Keratinocyte (primary cell): ENCODE measurements at regions not wholly inside any gene's neighbourhood (a gene's known extent, or its start where the extent isn't known, plus 50 kb on each side); places are given as distances from the start of the nearest gene placed in this dataset.

ENCODE experiments used
- DNase-seq: peaks from one replicate; pipeline ENCODE4 v3.0.0-alpha.2; 2011; ENCODE audit warnings: low read depth, missing footprints, low spot score
- FAIRE-seq: peaks from 2 replicates; lab custom pipeline; 2011; peaks lifted over from hg19 to GRCh38; lab: Jason Lieb, UNC
- H2AFZ ChIP-seq: 2 replicates; pipeline ENCODE4 v1.6.0; 2012; ENCODE audit warnings: low read length, control low read depth, inconsistent platforms; ENCODE audit not compliant: control insufficient read depth
- H3K27ac ChIP-seq: 2 replicates; pipeline ENCODE4 v1.5.1; 2011; ENCODE audit warnings: low read length; ENCODE audit not compliant: control insufficient read depth, insufficient read depth
- H3K27me3 ChIP-seq: 3 replicates; pipeline ENCODE4 v1.6.0; 2011; ENCODE audit warnings: low read length; ENCODE audit not compliant: control insufficient read depth, insufficient read depth; ENCODE audit errors: extremely low read depth
- H3K36me3 ChIP-seq, 2 experiments: 2 replicates in 1 of 2; 3 replicates in 1 of 2; pipeline ENCODE4 v1.5.1; 2011; ENCODE audit warnings: low read length in 2 of 2, mild to moderate bottlenecking in 1 of 2; ENCODE audit not compliant: control insufficient read depth in 2 of 2, insufficient read depth in 2 of 2; ENCODE audit errors: extremely low read depth in 1 of 2
- H3K4me1 ChIP-seq: 3 replicates; pipeline ENCODE4 v1.5.1; 2011; ENCODE audit warnings: low read length; ENCODE audit not compliant: control insufficient read depth, insufficient read depth; ENCODE audit errors: extremely low read depth
- H3K4me2 ChIP-seq: 3 replicates; pipeline ENCODE4 v1.6.0; 2011; ENCODE audit warnings: low read depth, low read length; ENCODE audit not compliant: control insufficient read depth, insufficient read depth; ENCODE audit errors: extremely low read depth
- H3K4me3 ChIP-seq, 3 experiments: fragments of 200-600 bp in 1 of 3; sonication (generic) in 1 of 3; 2 replicates in 2 of 3; 3 replicates in 1 of 3; pipeline ENCODE4 v1.5.1; 2011 to 2016; ENCODE audit warnings: low read length in 3 of 3, mild to moderate bottlenecking in 3 of 3, control low read depth in 2 of 3, inconsistent platforms in 1 of 3, low read depth in 1 of 3, mixed read lengths in 1 of 3, mixed run types in 1 of 3, moderate library complexity in 1 of 3; ENCODE audit not compliant: control insufficient read depth in 2 of 3, insufficient read depth in 2 of 3; ENCODE audit errors: extremely low read depth in 1 of 3
- H3K79me2 ChIP-seq: 2 replicates; pipeline ENCODE4 v1.6.0; 2012; ENCODE audit warnings: low read length; ENCODE audit not compliant: control insufficient read depth, insufficient read depth
- H3K9ac ChIP-seq: 3 replicates; pipeline ENCODE4 v1.6.0; 2011; ENCODE audit warnings: low read length; ENCODE audit not compliant: control insufficient read depth, insufficient read depth; ENCODE audit errors: extremely low read depth
- H3K9me1 ChIP-seq: 3 replicates; pipeline ENCODE4 v1.6.0; 2011; ENCODE audit warnings: low read length; ENCODE audit not compliant: control insufficient read depth, insufficient read depth; ENCODE audit errors: extremely low read depth
- H3K9me3 ChIP-seq: 2 replicates; pipeline ENCODE4 v1.5.1; 2012; ENCODE audit warnings: low read depth, low read length; ENCODE audit not compliant: control insufficient read depth
- H4K20me1 ChIP-seq: 3 replicates; pipeline ENCODE4 v1.6.0; 2011; ENCODE audit warnings: low read length; ENCODE audit not compliant: control insufficient read depth, insufficient read depth; ENCODE audit errors: extremely low read depth
- EZH2 ChIP-seq: IDR thresholded peaks from one replicate; pipeline ENCODE4 v1.6.1; 2012; ENCODE audit warnings: inconsistent platforms, mild to moderate bottlenecking, low read length, moderate library complexity
- dilution Hi-C: fragments of 300-500 bp; cut with MboI; formaldehyde crosslinking; loops from one replicate; pipeline ENCODE4 v1.7.0; 2020; ENCODE audit warnings: low sequenced_read_pairs; ENCODE audit not compliant: extremely low pct_ligation_motif_present
- TF ChIP-seq, protein P1 (sequence below), 3 experiments: IDR thresholded peaks in 1 of 3; conservative IDR thresholded peaks in 1 of 3; optimal IDR thresholded peaks in 1 of 3; 2 replicates in 2 of 3; 3 replicates in 1 of 3; pipeline versions ENCODE3 to v1.5.1; 2011; ENCODE audit warnings: low read length in 3 of 3, mild to moderate bottlenecking in 3 of 3, moderate library complexity in 2 of 3, control low read depth in 1 of 3, inconsistent platforms in 1 of 3; ENCODE audit not compliant: insufficient read depth in 2 of 3; ENCODE audit errors: extremely low read depth in 1 of 3

DNA sequence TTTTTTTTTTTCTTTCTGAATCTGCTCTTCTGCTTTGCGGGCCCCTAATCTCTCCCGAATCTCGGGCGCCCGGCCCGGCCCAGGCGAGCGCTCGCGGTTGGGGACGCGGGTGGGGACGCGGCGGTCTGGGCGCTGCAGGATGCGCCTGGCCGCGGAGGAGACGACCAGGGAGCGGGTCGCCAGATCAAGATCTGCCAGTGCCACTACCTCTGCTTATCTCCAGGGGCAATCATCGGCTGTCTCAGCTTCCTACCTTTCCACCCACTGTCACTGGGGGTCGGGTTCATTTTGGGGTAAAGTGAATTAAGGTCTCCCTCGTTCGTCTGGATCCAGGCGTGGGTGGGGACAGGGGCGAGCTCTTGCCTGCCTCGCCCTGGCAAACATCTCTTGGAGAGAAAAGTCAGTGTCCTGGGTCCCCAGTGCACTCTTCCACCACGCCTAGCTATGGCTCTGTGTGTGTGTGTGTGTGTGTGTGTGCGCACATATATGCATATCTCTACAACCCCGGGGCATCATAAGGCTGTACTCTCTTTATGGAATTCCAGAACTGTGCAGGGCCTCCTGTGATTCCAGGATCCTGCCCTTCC lies 422.3 kb downstream of the VRK1 start:
- H3K4me2 ChIP-seq, result peak overlapping the region; percentile 86
- dilution Hi-C loops, result no loop called here
- H3K27ac ChIP-seq, result no peak overlapping the region
- H3K9me3 ChIP-seq, result no peaks in the 10 kb centered on the region
- H3K9ac ChIP-seq, result no peak overlapping the region
- no peaks in the 10 kb centered on the region for H3K36me3 ChIP-seq
- H3K4me3 ChIP-seq, result peak overlapping the region; percentile 31 to 58 (median 44)
- FAIRE-seq (no peak), DNase-seq (no peak)
- no peaks in the 10 kb centered on the region for H3K79me2 ChIP-seq
- H2AFZ ChIP-seq, result no peak overlapping the region
- H3K9me1 ChIP-seq, result no peaks in the 10 kb centered on the region
- H3K4me1 ChIP-seq, result no peaks in the 10 kb centered on the region
- H3K27me3 ChIP-seq, result peaks cover 49% of the 10 kb centered on the region
- no peaks in the 10 kb centered on the region for H4K20me1 ChIP-seq
- TF ChIP-seq, protein P1, sequence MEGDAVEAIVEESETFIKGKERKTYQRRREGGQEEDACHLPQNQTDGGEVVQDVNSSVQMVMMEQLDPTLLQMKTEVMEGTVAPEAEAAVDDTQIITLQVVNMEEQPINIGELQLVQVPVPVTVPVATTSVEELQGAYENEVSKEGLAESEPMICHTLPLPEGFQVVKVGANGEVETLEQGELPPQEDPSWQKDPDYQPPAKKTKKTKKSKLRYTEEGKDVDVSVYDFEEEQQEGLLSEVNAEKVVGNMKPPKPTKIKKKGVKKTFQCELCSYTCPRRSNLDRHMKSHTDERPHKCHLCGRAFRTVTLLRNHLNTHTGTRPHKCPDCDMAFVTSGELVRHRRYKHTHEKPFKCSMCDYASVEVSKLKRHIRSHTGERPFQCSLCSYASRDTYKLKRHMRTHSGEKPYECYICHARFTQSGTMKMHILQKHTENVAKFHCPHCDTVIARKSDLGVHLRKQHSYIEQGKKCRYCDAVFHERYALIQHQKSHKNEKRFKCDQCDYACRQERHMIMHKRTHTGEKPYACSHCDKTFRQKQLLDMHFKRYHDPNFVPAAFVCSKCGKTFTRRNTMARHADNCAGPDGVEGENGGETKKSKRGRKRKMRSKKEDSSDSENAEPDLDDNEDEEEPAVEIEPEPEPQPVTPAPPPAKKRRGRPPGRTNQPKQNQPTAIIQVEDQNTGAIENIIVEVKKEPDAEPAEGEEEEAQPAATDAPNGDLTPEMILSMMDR (optimal IDR thresholded peaks at IDR 0.05 in 1 of 3, IDR thresholded peaks at IDR 0.05 in 1 of 3, conservative IDR thresholded peaks at IDR 0.05 in 1 of 3; ENCODE audit: extremely low read depth in 1 of 3, insufficient read depth in 2 of 3, low read length in 3 of 3), result no peak
- peak; percentile 88 for TF ChIP-seq EZH2

DNA sequence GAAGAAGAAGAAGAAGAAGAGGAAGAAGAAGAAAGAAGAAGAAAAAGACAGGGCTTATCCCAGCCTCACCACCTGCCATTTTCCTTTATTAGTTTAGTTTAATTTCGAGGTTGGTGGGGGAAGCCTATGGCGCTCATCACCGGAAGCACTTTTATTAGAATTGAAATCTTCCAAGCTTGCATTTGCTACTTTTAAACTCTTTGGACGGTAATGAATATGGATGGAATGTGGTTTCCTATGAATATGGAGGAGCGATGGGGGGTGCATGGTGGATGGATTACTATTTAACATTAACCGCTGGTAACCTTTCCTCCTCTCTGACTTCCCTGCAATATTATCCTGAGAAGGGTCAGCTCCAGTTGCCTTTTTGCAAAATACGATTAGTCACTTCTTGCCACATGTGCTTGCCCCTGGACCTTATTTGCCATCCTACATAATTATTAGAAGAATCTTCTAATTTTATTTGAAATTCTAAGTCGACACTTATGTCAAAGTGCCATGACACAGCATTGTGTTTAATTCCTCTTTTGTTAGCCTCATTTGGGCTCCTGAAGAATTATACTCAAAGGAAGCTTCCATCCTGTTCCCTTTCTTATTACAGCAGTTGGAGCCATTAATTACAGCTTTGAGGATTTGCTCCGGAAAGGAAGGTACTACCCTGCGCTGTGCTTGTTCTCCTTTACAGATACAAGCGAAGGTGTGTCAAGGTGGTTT lies 424.5 kb downstream of the VRK1 start:
- TF ChIP-seq, protein P1 (optimal IDR thresholded peaks at IDR 0.05 in 1 of 3, IDR thresholded peaks at IDR 0.05 in 1 of 3, conservative IDR thresholded peaks at IDR 0.05 in 1 of 3; ENCODE audit: extremely low read depth in 1 of 3, insufficient read depth in 2 of 3, low read length in 3 of 3), result no peak
- TF ChIP-seq EZH2, result no peak
- Histone ChIP-seq H3K9me3 (no peaks in the 10 kb centered on the region), H3K36me3 (no peaks in the 10 kb centered on the region), H3K9me1 (no peaks in the 10 kb centered on the region), H3K4me1 (no peaks in the 10 kb centered on the region), H3K4me2 (no peak overlapping the region), H4K20me1 (no peaks in the 10 kb centered on the region), H2AFZ (no peak overlapping the region), H3K4me3 (no peak overlapping the region), H3K79me2 (no peaks in the 10 kb centered on the region), H3K9ac (no peak overlapping the region), H3K27me3 (peaks cover 50% of the 10 kb centered on the region), H3K27ac (no peak overlapping the region)
- FAIRE-seq (no peak), DNase-seq (no peak)
- dilution Hi-C loops, result no loop called here
